Sigmoid colon (tissue), 4 donors: ENCODE measurements at regions not wholly inside any gene's neighbourhood (a gene's known extent, or its start where the extent isn't known, plus 50 kb on each side); places are given as distances from the start of the nearest gene placed in this dataset.

ENCODE experiments used
- CTCF ChIP-seq, 4 experiments: fragments of 450-650 bp in 3 of 4; fragments of 200-600 bp in 1 of 4; IDR thresholded peaks; one replicate each; pipeline ENCODE4 v1.5.1; 2016 to 2019; ENCODE audit warnings: antibody characterized with exemption in 4 of 4, mild to moderate bottlenecking in 3 of 4, moderate library complexity in 2 of 4
- EP300 ChIP-seq, 4 donors: sonication (generic); formaldehyde crosslinking; IDR thresholded peaks; one replicate each; pipeline ENCODE4 v1.6.1; 2017; ENCODE audit warnings: antibody characterized with exemption in 4 of 4
- POLR2A ChIP-seq, 2 donors: fragments of 450-650 bp; IDR thresholded peaks; one replicate each; pipeline ENCODE4 v1.6.1; 2016; ENCODE audit warnings: antibody characterized with exemption in 2 of 2, mild to moderate bottlenecking in 2 of 2, moderate library complexity in 2 of 2

- no peak for TF ChIP-seq CTCF (IDR thresholded peaks at IDR 0.05)
- no peak for TF ChIP-seq POLR2A (IDR thresholded peaks at IDR 0.05)
- no peak for TF ChIP-seq EP300 (IDR thresholded peaks at IDR 0.05)
These were observed 387.9 kb upstream of the TENM3 start for GRCh38 chr4:181855307-181855706.
